ENCODE measurements at regions not wholly inside any gene's neighbourhood (a gene's known extent, or its start where the extent isn't known, plus 50 kb on each side); places are given as distances from the start of the nearest gene placed in this dataset.

DNA sequence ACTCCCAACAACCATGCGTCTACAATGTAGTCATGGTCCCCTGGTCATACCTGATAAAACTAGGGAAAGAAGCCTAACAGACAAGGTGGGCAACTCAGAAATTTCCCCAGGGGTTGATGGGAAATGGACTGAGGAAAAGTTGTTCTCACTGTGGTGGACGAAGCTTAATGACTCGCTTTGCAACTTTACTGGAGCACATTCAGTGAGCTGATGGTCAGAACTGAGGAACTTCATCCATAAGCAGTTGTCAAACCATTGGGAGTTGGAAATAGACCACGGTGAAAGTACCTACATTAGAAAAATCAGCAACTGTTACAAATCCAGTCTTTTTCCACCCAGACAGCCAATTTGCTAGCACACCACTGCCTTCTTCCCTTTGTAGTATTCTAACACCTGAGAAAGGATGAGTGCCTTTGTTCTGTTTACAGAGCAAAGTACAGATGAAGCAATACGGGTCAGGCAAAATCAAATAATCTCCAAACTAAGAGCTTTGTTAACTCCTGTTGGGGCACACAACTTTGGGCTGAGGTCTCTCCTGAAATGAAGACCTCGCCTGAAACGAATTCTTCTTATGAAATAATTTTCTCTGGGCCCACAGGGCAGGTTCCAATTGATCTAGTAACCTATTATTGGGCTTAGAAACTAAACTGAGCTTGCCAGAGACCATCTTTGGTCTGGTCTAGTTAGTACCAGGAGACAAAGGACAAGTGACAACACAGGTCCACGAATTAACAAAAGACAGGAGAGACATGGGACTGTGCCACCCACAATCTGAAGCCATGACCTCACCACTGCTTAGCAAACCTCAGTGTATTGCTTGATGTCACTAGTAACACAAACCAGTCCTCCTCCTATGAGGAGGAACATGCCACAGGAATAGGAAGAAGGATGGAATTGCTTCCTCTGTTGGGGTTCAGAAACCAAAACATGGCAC lies 58.9 kb upstream of the NFKB1 start:
- DNase-seq (ENCODE audit: low spot score) = no peak

GRCh38 chr4:102444752-102445151 lies 56.4 kb upstream of the NFKB1 start:
- no peak for DNase-seq (ENCODE audit: low spot score)

DNA sequence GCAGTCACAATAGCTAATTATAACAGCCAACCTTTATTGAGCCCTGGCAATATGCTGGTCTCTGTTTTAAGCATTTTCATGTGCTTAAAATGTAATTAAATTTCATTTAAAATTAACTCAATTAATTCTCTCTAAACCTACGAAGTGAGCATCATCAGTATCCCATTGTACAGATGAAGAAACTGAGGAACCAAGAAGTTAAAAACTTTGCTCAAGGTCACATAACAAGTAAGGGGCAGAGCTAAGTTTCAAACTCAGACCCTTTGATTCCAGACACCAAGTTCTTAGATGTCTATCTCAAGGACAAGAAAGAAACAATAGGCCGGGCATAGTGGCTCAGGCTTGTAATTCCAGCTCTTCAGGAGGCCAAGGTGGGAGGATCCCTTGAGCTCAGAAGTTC lies 55.9 kb upstream of the NFKB1 start:
- DNase-seq (ENCODE audit: low spot score) = no peak

- DNase-seq (ENCODE audit: low spot score) = no peak
Measured at GRCh38 chr4:102447413-102447812, 53.7 kb upstream of the NFKB1 start.

DNA sequence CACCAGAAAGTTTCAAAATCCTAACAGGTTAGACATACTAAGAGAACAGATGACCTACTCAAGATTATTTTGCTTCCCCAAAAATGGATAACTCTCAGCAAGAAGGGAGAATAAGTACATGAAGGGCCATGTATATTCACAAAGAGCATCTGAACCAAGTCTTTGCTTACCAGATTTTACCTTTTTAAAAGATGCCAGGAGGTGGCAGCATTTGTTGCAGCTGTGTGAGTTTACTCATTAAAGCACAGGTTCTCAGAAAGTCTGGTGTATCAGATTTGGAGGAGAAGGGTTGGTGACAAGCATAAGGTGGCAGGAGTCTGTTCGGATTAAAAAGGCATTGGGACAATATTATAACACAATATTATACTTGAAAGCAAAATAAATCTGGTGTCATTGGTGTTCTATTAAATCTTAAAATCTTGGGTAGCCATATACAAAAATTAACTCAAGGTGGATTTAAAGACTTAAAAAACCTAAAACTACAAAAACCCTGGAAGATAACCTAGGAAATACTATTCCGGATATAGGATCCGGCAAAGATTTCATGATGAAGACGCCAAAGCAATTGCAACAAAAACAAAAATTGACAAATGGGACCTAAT lies 51.3 kb upstream of the NFKB1 start:
- DNase-seq (ENCODE audit: low spot score) = peak; percentile 18

DNA sequence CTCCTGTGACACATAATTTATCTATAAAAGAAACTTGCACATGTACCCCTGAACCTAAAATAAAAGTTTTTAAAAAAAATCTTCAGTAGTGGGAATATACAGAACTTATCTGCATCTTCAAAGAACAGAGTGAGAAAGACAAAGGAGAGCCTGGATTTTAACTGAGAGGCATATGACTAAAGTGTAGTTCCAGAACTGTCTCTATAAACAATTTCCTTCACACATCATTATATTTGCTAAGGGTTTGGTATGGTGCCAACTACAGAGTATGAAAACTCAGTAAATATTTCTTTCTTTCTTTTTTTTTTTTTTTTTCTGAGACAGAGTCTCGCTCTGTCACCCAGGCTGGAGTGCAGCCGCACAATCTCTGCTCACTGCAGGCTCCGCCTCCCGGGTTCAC lies 49.9 kb upstream of the NFKB1 start:
- DNase-seq (ENCODE audit: low spot score) = no peak

Data from HuH-7.5 (cell line).